KMS-11 (cell line): ENCODE measurements at regions not wholly inside any gene's neighbourhood (a gene's known extent, or its start where the extent isn't known, plus 50 kb on each side); places are given as distances from the start of the nearest gene placed in this dataset.

Source experiments
- H2AFZ ChIP-seq: fragments of 200-600 bp; sonication (generic); 2 replicates; pipeline ENCODE4 v1.6.1; 2016; ENCODE audit warnings: antibody characterized with exemption, mixed run types, low read depth
- H3K27ac ChIP-seq: fragments of 200-600 bp; sonication (generic); 2 replicates; pipeline ENCODE4 v1.6.1; 2016; ENCODE audit warnings: mild to moderate bottlenecking, mixed run types
- H3K27me3 ChIP-seq: fragments of 200-600 bp; sonication (generic); 2 replicates; pipeline ENCODE4 v1.6.1; 2017; ENCODE audit warnings: mild to moderate bottlenecking, low read depth, mixed run types, moderate library complexity; ENCODE audit not compliant: insufficient read depth
- H3K36me3 ChIP-seq: fragments of 200-600 bp; sonication (generic); 2 replicates; pipeline ENCODE4 v1.6.1; 2017; ENCODE audit warnings: mild to moderate bottlenecking, mixed run types; ENCODE audit not compliant: insufficient read depth
- H3K4me1 ChIP-seq: fragments of 200-600 bp; sonication (generic); 2 replicates; pipeline ENCODE4 v1.6.1; 2016; ENCODE audit warnings: mild to moderate bottlenecking, low read depth, mixed run types; ENCODE audit not compliant: poor library complexity, severe bottlenecking
- H3K4me2 ChIP-seq: fragments of 200-600 bp; sonication (generic); 2 replicates; pipeline ENCODE4 v1.7.0; 2016; ENCODE audit warnings: mild to moderate bottlenecking, mixed run types
- H3K4me3 ChIP-seq: fragments of 200-600 bp; sonication (generic); IDR thresholded peaks from 2 replicates; pipeline ENCODE4 v1.6.1; 2017; ENCODE audit warnings: low read depth, low read length, mixed read lengths; ENCODE audit not compliant: insufficient read depth
- H3K79me2 ChIP-seq: fragments of 200-600 bp; sonication (generic); 2 replicates; pipeline ENCODE4 v1.6.1; 2016; ENCODE audit warnings: low read depth, mixed run types; ENCODE audit not compliant: insufficient read depth
- H3K9ac ChIP-seq: fragments of 200-600 bp; sonication (generic); 2 replicates; pipeline ENCODE4 v1.6.1; 2016; ENCODE audit warnings: mild to moderate bottlenecking, mixed run types
- H4K20me1 ChIP-seq: fragments of 200-600 bp; sonication (generic); 2 replicates; pipeline ENCODE4 v1.6.1; 2016; ENCODE audit warnings: mild to moderate bottlenecking, mixed run types; ENCODE audit not compliant: insufficient read depth
- CTCF ChIP-seq: fragments of 200-600 bp; sonication (generic); conservative IDR thresholded peaks from 2 replicates; pipeline ENCODE4 v1.6.1; 2017; ENCODE audit warnings: low read depth, mild to moderate bottlenecking, antibody characterized with exemption, low read length, moderate library complexity, mixed read lengths

- no peaks in the 10 kb centered on the region for H3K27me3 ChIP-seq
- H3K9ac ChIP-seq = no peak overlapping the region
- no peaks in the 10 kb centered on the region for H3K4me1 ChIP-seq
- H2AFZ ChIP-seq = no peak overlapping the region
- no peaks in the 10 kb centered on the region for H3K79me2 ChIP-seq
- H4K20me1 ChIP-seq = no peaks in the 10 kb centered on the region
- H3K36me3 ChIP-seq = no peaks in the 10 kb centered on the region
- H3K4me3 ChIP-seq = no peak overlapping the region
- no peak for TF ChIP-seq CTCF
- H3K27ac ChIP-seq = no peak overlapping the region
- H3K4me2 ChIP-seq = no peak overlapping the region
Measured at GRCh38 chr2:173841110-173841509, 124.1 kb downstream of the SP3 start.

- no peak overlapping the region for H2AFZ ChIP-seq
- no peak for TF ChIP-seq CTCF
Measured at GRCh38 chr2:173843526-173843925, 121.6 kb downstream of the SP3 start.

GRCh38 chr2:173851141-173851641, 114.0 kb downstream of the SP3 start:
- H3K27me3 ChIP-seq = no peaks in the 10 kb centered on the region
- no peaks in the 10 kb centered on the region for H3K79me2 ChIP-seq
- H4K20me1 ChIP-seq = no peaks in the 10 kb centered on the region
- no peaks in the 10 kb centered on the region for H3K36me3 ChIP-seq
- H3K4me3 ChIP-seq = no peak overlapping the region
- H3K4me2 ChIP-seq = no peak overlapping the region
- no peak for TF ChIP-seq CTCF
- H3K9ac ChIP-seq = no peak overlapping the region
- H3K27ac ChIP-seq = no peak overlapping the region
- H2AFZ ChIP-seq = no peak overlapping the region
- H3K4me1 ChIP-seq = no peaks in the 10 kb centered on the region

More at GRCh38 chr2:173843526-173843925, 121.6 kb downstream of the SP3 start:
- H3K27me3 ChIP-seq = no peaks in the 10 kb centered on the region
- H3K27ac ChIP-seq = no peak overlapping the region
- no peak overlapping the region for H3K9ac ChIP-seq
- H3K4me2 ChIP-seq = no peak overlapping the region
- H3K36me3 ChIP-seq = no peaks in the 10 kb centered on the region
- H3K4me3 ChIP-seq = no peak overlapping the region
- H4K20me1 ChIP-seq = no peaks in the 10 kb centered on the region
- no peaks in the 10 kb centered on the region for H3K4me1 ChIP-seq
- no peaks in the 10 kb centered on the region for H3K79me2 ChIP-seq

- Histone ChIP-seq H3K36me3 (no peaks in the 10 kb centered on the region), H2AFZ (no peak overlapping the region), H3K4me3 (no peak overlapping the region), H4K20me1 (no peaks in the 10 kb centered on the region), H3K27me3 (no peaks in the 10 kb centered on the region), H3K4me1 (no peaks in the 10 kb centered on the region), H3K9ac (no peak overlapping the region), H3K27ac (no peak overlapping the region), H3K4me2 (no peak overlapping the region), H3K79me2 (no peaks in the 10 kb centered on the region)
- TF ChIP-seq CTCF = no peak
Measured at GRCh38 chr2:173854141-173854540, 111.0 kb downstream of the SP3 start.
